Right lobe of liver (tissue), 6 donors: ENCODE measurements at regions not wholly inside any gene's neighbourhood (a gene's known extent, or its start where the extent isn't known, plus 50 kb on each side); places are given as distances from the start of the nearest gene placed in this dataset.

ENCODE experiments used
- ATAC-seq, 4 donors: fragments of 200-7000 bp; cut with Tn5 transposase; one replicate each; pipeline ENCODE4 v1.9.1; 2020; ENCODE audit warnings: mild to moderate bottlenecking in 4 of 4, moderate library complexity in 4 of 4
- DNase-seq, 3 donors: peaks; one replicate each; pipeline ENCODE4 v3.0.0-alpha.2; 2020
- H3K27ac ChIP-seq, 3 donors: fragments of 200-600 bp; one replicate each; pipeline ENCODE4 v1.8.0; 2022
- H3K27me3 ChIP-seq, 2 donors: fragments of 200-600 bp; one replicate each; pipeline ENCODE4 v1.8.0; 2022
- H3K36me3 ChIP-seq, 4 donors: fragments of 200-600 bp; sonication (generic) in 1 of 4; one replicate each; pipeline versions ENCODE4 v1.5.1 to v1.8.0; 2017 to 2022; ENCODE audit warnings: control low read depth in 1 of 4
- H3K4me1 ChIP-seq, 4 donors: fragments of 200-600 bp; sonication (generic) in 1 of 4; one replicate each; pipeline versions ENCODE4 v1.5.1 to v1.8.0; 2017 to 2022; ENCODE audit warnings: control low read depth in 1 of 4
- H3K4me3 ChIP-seq, 3 donors: fragments of 200-600 bp; one replicate each; pipeline ENCODE4 v1.8.0; 2022
- H3K9me3 ChIP-seq, 4 donors: fragments of 200-600 bp; sonication (generic) in 1 of 4; one replicate each; pipeline versions ENCODE4 v1.5.1 to v1.8.0; 2017 to 2022; ENCODE audit warnings: control low read depth in 1 of 4
- CTCF ChIP-seq, 4 donors: fragments of 200-600 bp in 3 of 4; fragments of 450-650 bp in 1 of 4; IDR thresholded peaks; one replicate each; pipeline versions ENCODE4 v1.5.1 to v1.8.0; 2016 to 2022; ENCODE audit warnings: antibody characterized with exemption in 4 of 4, mild to moderate bottlenecking in 2 of 4
- POLR2A ChIP-seq: fragments of 450-650 bp; IDR thresholded peaks from one replicate; pipeline ENCODE4 v1.6.1; 2017; ENCODE audit warnings: antibody characterized with exemption, mild to moderate bottlenecking
- WGBS: methylation state at CpG from one replicate; pipeline ENCODE4 v1.1.6; 2018; ENCODE audit warnings: low coverage, low lambda C conversion rate; ENCODE audit not compliant: insufficient coverage; ENCODE audit errors: missing lambda C conversion rate; 5-methylcytosine and 5-hydroxymethylcytosine counted together
- intact Hi-C, 2 donors: fragments of 100-400 bp; cut with DNase I; formaldehyde crosslinking; loops; one replicate each; pipeline versions ENCODE4 v1.11.2 to v1.14.1; 2022
- donor health status: DM: no; HTN: yes; CAD: no.
- donor health status: DM: no; HTN: no; CAD: no.
- donor health status: DM: no; HTN: no; CAD: no.
- donor health status: DM: no; HTN: yes; CAD: no.
- donor health status: DM: no; HTN: yes; CAD: no.

- Histone ChIP-seq H3K4me3 (no peak overlapping the region), H3K36me3 (no peaks in the 10 kb centered on the region), H3K27me3 (no peaks in the 10 kb centered on the region), H3K27ac (no peak overlapping the region), H3K4me1 (peaks cover 0 to 3% (median 0%) of the 10 kb centered on the region in 4 donors), H3K9me3 (no peaks in the 10 kb centered on the region)
- ATAC-seq (no peak), DNase-seq (no peak)
- TF ChIP-seq POLR2A (no peak), CTCF (IDR thresholded peaks at IDR 0.05) (no peak)
- 44% methylated on average over 6 of the region's 7 CpGs for WGBS
- intact Hi-C loops = no loop called here
These were observed 121.2 kb downstream of the FOXB1 start for GRCh38 chr15:60125334-60125733.

GRCh38 chr15:60126200-60126599, 122.1 kb downstream of the FOXB1 start:
- Histone ChIP-seq H3K27me3 (no peaks in the 10 kb centered on the region), H3K27ac (no peak overlapping the region), H3K36me3 (no peaks in the 10 kb centered on the region), H3K4me3 (no peak overlapping the region), H3K4me1 (peaks cover 0 to 3% (median 0%) of the 10 kb centered on the region in 4 donors), H3K9me3 (no peaks in the 10 kb centered on the region)
- intact Hi-C loops = no loop called here
- TF ChIP-seq POLR2A (no peak), CTCF (IDR thresholded peaks at IDR 0.05) (no peak)
- WGBS = 92% methylated on average over 4 of the region's 4 CpGs
- no peak for DNase-seq
- no peak for ATAC-seq

GRCh38 chr15:60126661-60127060, 122.5 kb downstream of the FOXB1 start:
- no peak overlapping the region for H3K4me3 ChIP-seq
- no peaks in the 10 kb centered on the region for H3K27me3 ChIP-seq
- no peaks in the 10 kb centered on the region for H3K9me3 ChIP-seq
- 72% methylated on average over 4 of the region's 5 CpGs for WGBS
- no peak overlapping the region for H3K27ac ChIP-seq
- H3K4me1 ChIP-seq = peaks cover 0 to 3% (median 0%) of the 10 kb centered on the region in 4 donors
- H3K36me3 ChIP-seq = no peaks in the 10 kb centered on the region
- TF ChIP-seq CTCF (IDR thresholded peaks at IDR 0.05) (no peak), POLR2A (no peak)
- intact Hi-C loops = no loop called here
- no peak for ATAC-seq
- DNase-seq = no peak

GRCh38 chr15:60128000-60128376, 123.9 kb downstream of the FOXB1 start:
- no peaks in the 10 kb centered on the region for H3K27me3 ChIP-seq
- intact Hi-C loops = no loop called here
- H3K4me3 ChIP-seq = peak overlapping the region; percentile 39 to 60 (median 46)
- DNase-seq (no peak), ATAC-seq (peak; percentile 23 to 33 (median 28))
- H3K27ac ChIP-seq = peak overlapping the region; percentile 37 to 60 (median 52)
- TF ChIP-seq CTCF (IDR thresholded peaks at IDR 0.05) (no peak), POLR2A (no peak)
- H3K36me3 ChIP-seq = no peaks in the 10 kb centered on the region
- H3K4me1 ChIP-seq = peaks cover 0 to 3% (median 0%) of the 10 kb centered on the region in 4 donors
- WGBS = 7% methylated on average over 5 of the region's 5 CpGs
- no peaks in the 10 kb centered on the region for H3K9me3 ChIP-seq

- WGBS = 64% methylated on average over 4 of the region's 5 CpGs
- intact Hi-C loops = no loop called here
- no peak for ATAC-seq
These were observed 124.6 kb downstream of the FOXB1 start for GRCh38 chr15:60128710-60129109.

More at GRCh38 chr15:60128710-60129109, 124.6 kb downstream of the FOXB1 start:
- H3K27ac ChIP-seq = no peak overlapping the region
- no peak for DNase-seq
- H3K4me3 ChIP-seq = no peak overlapping the region
- H3K4me1 ChIP-seq = peaks cover 0 to 3% (median 0%) of the 10 kb centered on the region in 4 donors
- H3K36me3 ChIP-seq = no peaks in the 10 kb centered on the region
- no peaks in the 10 kb centered on the region for H3K27me3 ChIP-seq
- no peaks in the 10 kb centered on the region for H3K9me3 ChIP-seq
- no peak for TF ChIP-seq CTCF (IDR thresholded peaks at IDR 0.05)
- TF ChIP-seq POLR2A = no peak
